Ovary (tissue), 3 donors: ENCODE measurements at regions not wholly inside any gene's neighbourhood (a gene's known extent, or its start where the extent isn't known, plus 50 kb on each side); places are given as distances from the start of the nearest gene placed in this dataset.

ENCODE experiments used
- EP300 ChIP-seq: sonication (generic); formaldehyde crosslinking; IDR thresholded peaks from one replicate; pipeline ENCODE4 v1.6.1; 2017; ENCODE audit warnings: antibody characterized with exemption
- POLR2A ChIP-seq: fragments of 450-650 bp; IDR thresholded peaks from one replicate; pipeline ENCODE4 v1.6.1; 2017; ENCODE audit warnings: antibody characterized with exemption, mild to moderate bottlenecking, moderate library complexity
- TF ChIP-seq, protein P1 (sequence below), 3 donors: fragments of 450-650 bp in 2 of 3; fragments of 200-600 bp in 1 of 3; IDR thresholded peaks; one replicate each; pipeline versions ENCODE4 v1.5.1 to v1.8.0; 2016 to 2022; ENCODE audit warnings: antibody characterized with exemption in 3 of 3, mild to moderate bottlenecking in 1 of 3
- donor health status: DM: no; HTN: no; CAD: no.

DNA sequence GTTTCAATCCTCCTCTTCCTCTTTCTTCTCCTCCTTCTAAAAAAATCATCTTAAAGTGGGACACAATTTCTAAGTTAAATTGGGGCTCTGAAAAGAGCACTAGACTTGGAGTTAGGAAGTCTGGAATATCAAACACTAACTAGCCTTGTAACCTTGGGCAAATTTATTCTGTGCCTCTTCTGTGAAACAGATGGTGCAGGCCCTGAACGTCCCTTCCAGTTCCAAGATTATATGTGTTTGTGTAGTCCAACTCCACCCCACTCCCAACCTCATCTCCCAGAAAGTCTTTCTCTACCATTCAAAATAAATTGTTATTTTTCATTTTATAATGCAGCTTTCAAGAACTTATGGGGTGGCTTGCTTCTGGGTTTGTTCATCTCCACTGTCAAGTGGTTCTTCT is 630.0 kb downstream of the LMO4 start:
- TF ChIP-seq, protein P1, sequence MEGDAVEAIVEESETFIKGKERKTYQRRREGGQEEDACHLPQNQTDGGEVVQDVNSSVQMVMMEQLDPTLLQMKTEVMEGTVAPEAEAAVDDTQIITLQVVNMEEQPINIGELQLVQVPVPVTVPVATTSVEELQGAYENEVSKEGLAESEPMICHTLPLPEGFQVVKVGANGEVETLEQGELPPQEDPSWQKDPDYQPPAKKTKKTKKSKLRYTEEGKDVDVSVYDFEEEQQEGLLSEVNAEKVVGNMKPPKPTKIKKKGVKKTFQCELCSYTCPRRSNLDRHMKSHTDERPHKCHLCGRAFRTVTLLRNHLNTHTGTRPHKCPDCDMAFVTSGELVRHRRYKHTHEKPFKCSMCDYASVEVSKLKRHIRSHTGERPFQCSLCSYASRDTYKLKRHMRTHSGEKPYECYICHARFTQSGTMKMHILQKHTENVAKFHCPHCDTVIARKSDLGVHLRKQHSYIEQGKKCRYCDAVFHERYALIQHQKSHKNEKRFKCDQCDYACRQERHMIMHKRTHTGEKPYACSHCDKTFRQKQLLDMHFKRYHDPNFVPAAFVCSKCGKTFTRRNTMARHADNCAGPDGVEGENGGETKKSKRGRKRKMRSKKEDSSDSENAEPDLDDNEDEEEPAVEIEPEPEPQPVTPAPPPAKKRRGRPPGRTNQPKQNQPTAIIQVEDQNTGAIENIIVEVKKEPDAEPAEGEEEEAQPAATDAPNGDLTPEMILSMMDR (IDR thresholded peaks at IDR 0.05), result no peak
- no peak for TF ChIP-seq POLR2A
- TF ChIP-seq EP300, result no peak
